Keratinocyte (primary cell): ENCODE measurements at regions not wholly inside any gene's neighbourhood (a gene's known extent, or its start where the extent isn't known, plus 50 kb on each side); places are given as distances from the start of the nearest gene placed in this dataset.

ENCODE experiments used
- DNase-seq: peaks from one replicate; pipeline ENCODE4 v3.0.0-alpha.2; 2011; ENCODE audit warnings: low read depth, missing footprints, low spot score
- FAIRE-seq: peaks from 2 replicates; lab custom pipeline; 2011; peaks lifted over from hg19 to GRCh38; lab: Jason Lieb, UNC
- H2AFZ ChIP-seq: 2 replicates; pipeline ENCODE4 v1.6.0; 2012; ENCODE audit warnings: low read length, control low read depth, inconsistent platforms; ENCODE audit not compliant: control insufficient read depth
- H3K27ac ChIP-seq: 2 replicates; pipeline ENCODE4 v1.5.1; 2011; ENCODE audit warnings: low read length; ENCODE audit not compliant: control insufficient read depth, insufficient read depth
- H3K27me3 ChIP-seq: 3 replicates; pipeline ENCODE4 v1.6.0; 2011; ENCODE audit warnings: low read length; ENCODE audit not compliant: control insufficient read depth, insufficient read depth; ENCODE audit errors: extremely low read depth
- H3K36me3 ChIP-seq, 2 experiments: 2 replicates in 1 of 2; 3 replicates in 1 of 2; pipeline ENCODE4 v1.5.1; 2011; ENCODE audit warnings: low read length in 2 of 2, mild to moderate bottlenecking in 1 of 2; ENCODE audit not compliant: control insufficient read depth in 2 of 2, insufficient read depth in 2 of 2; ENCODE audit errors: extremely low read depth in 1 of 2
- H3K4me1 ChIP-seq: 3 replicates; pipeline ENCODE4 v1.5.1; 2011; ENCODE audit warnings: low read length; ENCODE audit not compliant: control insufficient read depth, insufficient read depth; ENCODE audit errors: extremely low read depth
- H3K4me2 ChIP-seq: 3 replicates; pipeline ENCODE4 v1.6.0; 2011; ENCODE audit warnings: low read depth, low read length; ENCODE audit not compliant: control insufficient read depth, insufficient read depth; ENCODE audit errors: extremely low read depth
- H3K4me3 ChIP-seq, 3 experiments: fragments of 200-600 bp in 1 of 3; sonication (generic) in 1 of 3; 2 replicates in 2 of 3; 3 replicates in 1 of 3; pipeline ENCODE4 v1.5.1; 2011 to 2016; ENCODE audit warnings: low read length in 3 of 3, mild to moderate bottlenecking in 3 of 3, control low read depth in 2 of 3, inconsistent platforms in 1 of 3, low read depth in 1 of 3, mixed read lengths in 1 of 3, mixed run types in 1 of 3, moderate library complexity in 1 of 3; ENCODE audit not compliant: control insufficient read depth in 2 of 3, insufficient read depth in 2 of 3; ENCODE audit errors: extremely low read depth in 1 of 3
- H3K79me2 ChIP-seq: 2 replicates; pipeline ENCODE4 v1.6.0; 2012; ENCODE audit warnings: low read length; ENCODE audit not compliant: control insufficient read depth, insufficient read depth
- H3K9ac ChIP-seq: 3 replicates; pipeline ENCODE4 v1.6.0; 2011; ENCODE audit warnings: low read length; ENCODE audit not compliant: control insufficient read depth, insufficient read depth; ENCODE audit errors: extremely low read depth
- H3K9me1 ChIP-seq: 3 replicates; pipeline ENCODE4 v1.6.0; 2011; ENCODE audit warnings: low read length; ENCODE audit not compliant: control insufficient read depth, insufficient read depth; ENCODE audit errors: extremely low read depth
- H3K9me3 ChIP-seq: 2 replicates; pipeline ENCODE4 v1.5.1; 2012; ENCODE audit warnings: low read depth, low read length; ENCODE audit not compliant: control insufficient read depth
- H4K20me1 ChIP-seq: 3 replicates; pipeline ENCODE4 v1.6.0; 2011; ENCODE audit warnings: low read length; ENCODE audit not compliant: control insufficient read depth, insufficient read depth; ENCODE audit errors: extremely low read depth
- EZH2 ChIP-seq: IDR thresholded peaks from one replicate; pipeline ENCODE4 v1.6.1; 2012; ENCODE audit warnings: inconsistent platforms, mild to moderate bottlenecking, low read length, moderate library complexity
- dilution Hi-C: fragments of 300-500 bp; cut with MboI; formaldehyde crosslinking; loops from one replicate; pipeline ENCODE4 v1.7.0; 2020; ENCODE audit warnings: low sequenced_read_pairs; ENCODE audit not compliant: extremely low pct_ligation_motif_present
- TF ChIP-seq, protein P1 (sequence below), 3 experiments: IDR thresholded peaks in 1 of 3; conservative IDR thresholded peaks in 1 of 3; optimal IDR thresholded peaks in 1 of 3; 2 replicates in 2 of 3; 3 replicates in 1 of 3; pipeline versions ENCODE3 to v1.5.1; 2011; ENCODE audit warnings: low read length in 3 of 3, mild to moderate bottlenecking in 3 of 3, moderate library complexity in 2 of 3, control low read depth in 1 of 3, inconsistent platforms in 1 of 3; ENCODE audit not compliant: insufficient read depth in 2 of 3; ENCODE audit errors: extremely low read depth in 1 of 3

DNA sequence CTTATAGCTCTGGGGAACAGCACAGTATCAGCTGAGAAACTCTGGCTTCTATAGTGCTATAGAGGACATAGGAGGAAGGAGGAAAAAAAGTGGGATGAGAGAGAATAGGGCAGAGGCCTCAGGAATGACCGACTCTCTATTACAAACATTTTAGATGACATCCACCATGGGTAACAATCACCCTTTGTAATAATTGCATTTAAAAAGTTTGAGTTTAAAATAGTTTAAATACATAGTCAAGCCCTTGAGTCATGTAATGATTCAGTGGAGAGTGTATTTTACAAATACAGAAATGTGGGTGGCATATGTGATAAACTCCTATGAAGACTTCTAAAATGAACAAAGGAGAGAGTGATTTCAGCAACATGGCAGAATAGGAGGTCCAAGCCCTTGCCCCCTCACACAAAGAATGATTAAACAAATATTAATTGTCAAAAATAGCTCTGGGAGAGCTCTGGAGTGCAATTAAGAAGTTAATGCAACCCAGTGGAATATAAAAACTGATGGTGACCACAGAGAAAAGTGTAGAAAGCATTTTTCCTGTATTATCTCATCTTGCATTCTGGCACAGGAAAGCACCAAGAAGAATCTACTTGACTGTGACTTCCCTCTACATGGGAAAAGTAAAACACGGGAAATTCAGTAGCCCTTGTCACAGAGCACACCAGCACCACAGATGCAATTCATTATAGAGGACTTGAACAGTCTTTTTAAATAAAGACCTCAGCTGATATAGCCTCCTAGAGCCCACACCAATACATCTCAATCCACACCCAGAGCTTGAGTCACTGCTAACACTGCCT lies 569.0 kb upstream of the SORCS1 start:
- TF ChIP-seq, protein P1, sequence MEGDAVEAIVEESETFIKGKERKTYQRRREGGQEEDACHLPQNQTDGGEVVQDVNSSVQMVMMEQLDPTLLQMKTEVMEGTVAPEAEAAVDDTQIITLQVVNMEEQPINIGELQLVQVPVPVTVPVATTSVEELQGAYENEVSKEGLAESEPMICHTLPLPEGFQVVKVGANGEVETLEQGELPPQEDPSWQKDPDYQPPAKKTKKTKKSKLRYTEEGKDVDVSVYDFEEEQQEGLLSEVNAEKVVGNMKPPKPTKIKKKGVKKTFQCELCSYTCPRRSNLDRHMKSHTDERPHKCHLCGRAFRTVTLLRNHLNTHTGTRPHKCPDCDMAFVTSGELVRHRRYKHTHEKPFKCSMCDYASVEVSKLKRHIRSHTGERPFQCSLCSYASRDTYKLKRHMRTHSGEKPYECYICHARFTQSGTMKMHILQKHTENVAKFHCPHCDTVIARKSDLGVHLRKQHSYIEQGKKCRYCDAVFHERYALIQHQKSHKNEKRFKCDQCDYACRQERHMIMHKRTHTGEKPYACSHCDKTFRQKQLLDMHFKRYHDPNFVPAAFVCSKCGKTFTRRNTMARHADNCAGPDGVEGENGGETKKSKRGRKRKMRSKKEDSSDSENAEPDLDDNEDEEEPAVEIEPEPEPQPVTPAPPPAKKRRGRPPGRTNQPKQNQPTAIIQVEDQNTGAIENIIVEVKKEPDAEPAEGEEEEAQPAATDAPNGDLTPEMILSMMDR (optimal IDR thresholded peaks at IDR 0.05 in 1 of 3, IDR thresholded peaks at IDR 0.05 in 1 of 3, conservative IDR thresholded peaks at IDR 0.05 in 1 of 3; ENCODE audit: extremely low read depth in 1 of 3, insufficient read depth in 2 of 3, low read length in 3 of 3) = no peak
- TF ChIP-seq EZH2 = no peak
- dilution Hi-C loops = no loop called here
- no peak overlapping the region for H3K27ac ChIP-seq
- H2AFZ ChIP-seq = no peak overlapping the region
- no peaks in the 10 kb centered on the region for H4K20me1 ChIP-seq
- H3K79me2 ChIP-seq = no peaks in the 10 kb centered on the region
- H3K4me2 ChIP-seq = no peak overlapping the region
- no peaks in the 10 kb centered on the region for H3K9me1 ChIP-seq
- FAIRE-seq = no peak
- no peak overlapping the region for H3K9ac ChIP-seq
- H3K9me3 ChIP-seq = peaks cover 9% of the 10 kb centered on the region
- DNase-seq = no peak
- no peaks in the 10 kb centered on the region for H3K36me3 ChIP-seq
- H3K4me3 ChIP-seq = no peak overlapping the region
- H3K4me1 ChIP-seq = no peaks in the 10 kb centered on the region
- H3K27me3 ChIP-seq = no peaks in the 10 kb centered on the region

DNA sequence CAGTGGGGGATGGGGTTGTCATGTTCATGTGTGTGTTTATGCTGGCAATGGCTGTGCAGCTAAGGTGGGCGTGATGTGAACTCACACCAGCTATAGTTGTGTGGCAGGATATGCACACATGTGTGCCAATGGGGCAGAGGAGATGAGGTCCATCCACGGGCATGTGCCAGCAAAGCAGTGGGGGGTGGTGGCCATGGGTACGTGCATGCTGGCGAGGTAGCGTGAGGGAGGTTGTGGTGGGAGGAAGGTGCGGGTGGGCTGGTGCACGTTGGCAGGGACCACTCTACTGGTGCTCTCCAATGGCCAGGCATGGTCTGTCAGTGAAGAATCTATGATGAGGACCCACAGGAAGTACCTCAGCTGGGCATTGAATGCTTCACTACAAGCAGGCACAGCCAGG lies 567.5 kb upstream of the SORCS1 start:
- H3K79me2 ChIP-seq = no peaks in the 10 kb centered on the region
- H3K36me3 ChIP-seq = no peaks in the 10 kb centered on the region
- dilution Hi-C loops = no loop called here
- no peak overlapping the region for H3K4me2 ChIP-seq
- FAIRE-seq (no peak), DNase-seq (no peak)
- H3K27me3 ChIP-seq = no peaks in the 10 kb centered on the region
- peaks cover 9% of the 10 kb centered on the region for H3K9me3 ChIP-seq
- H4K20me1 ChIP-seq = no peaks in the 10 kb centered on the region
- no peaks in the 10 kb centered on the region for H3K9me1 ChIP-seq
- TF ChIP-seq EZH2 = no peak
- TF ChIP-seq, protein P1 (optimal IDR thresholded peaks at IDR 0.05 in 1 of 3, IDR thresholded peaks at IDR 0.05 in 1 of 3, conservative IDR thresholded peaks at IDR 0.05 in 1 of 3; ENCODE audit: extremely low read depth in 1 of 3, insufficient read depth in 2 of 3, low read length in 3 of 3) = no peak
- H2AFZ ChIP-seq = no peak overlapping the region
- no peaks in the 10 kb centered on the region for H3K4me1 ChIP-seq
- H3K27ac ChIP-seq = no peak overlapping the region
- H3K9ac ChIP-seq = no peak overlapping the region
- no peak overlapping the region for H3K4me3 ChIP-seq
